Activated B cell treated with CpG ODN at 0.5 μM for 24 hours (primary cell): ENCODE measurements at regions not wholly inside any gene's neighbourhood (a gene's known extent, or its start where the extent isn't known, plus 50 kb on each side); places are given as distances from the start of the nearest gene placed in this dataset.

Experiments
- ATAC-seq: fragments of 200-7000 bp; cut with Tn5 transposase; one replicate; pipeline ENCODE4 v1.10.0; 2021; ENCODE audit warnings: low read depth, mild to moderate bottlenecking, moderate library complexity
- CTCF ChIA-PET: fragments of 350-600 bp; sonication (Branson Sonifier 250); formaldehyde crosslinking; loops from one replicate; lab custom pipeline; 2021; ENCODE audit warnings: antibody characterized with exemption; lab: Charles Lee
- POLR2A ChIA-PET: fragments of 350-600 bp; sonication (Branson Sonifier 250); formaldehyde crosslinking; loops from one replicate; lab custom pipeline; 2021; ENCODE audit warnings: antibody characterized with exemption; lab: Charles Lee
- DNase-seq: peaks from one replicate; pipeline ENCODE4 v3.0.0; 2022
- H3K27ac Mint-ChIP-seq: one replicate; pipeline ENCODE4 v1.8.0; 2020; ENCODE audit warnings: mixed read lengths
- H3K27me3 Mint-ChIP-seq: one replicate; pipeline ENCODE4 v1.8.0; 2021; ENCODE audit warnings: mixed read lengths
- H3K36me3 Mint-ChIP-seq: one replicate; pipeline ENCODE4 v1.8.0; 2021; ENCODE audit warnings: low read depth, mixed read lengths
- H3K4me1 Mint-ChIP-seq: one replicate; pipeline ENCODE4 v1.8.0; 2021; ENCODE audit warnings: mixed read lengths
- H3K4me3 Mint-ChIP-seq: one replicate; pipeline ENCODE4 v1.8.0; 2020; ENCODE audit warnings: mild to moderate bottlenecking, mixed read lengths
- H3K9me3 Mint-ChIP-seq: one replicate; pipeline ENCODE4 v1.8.0; 2020; ENCODE audit warnings: mixed read lengths
- CTCF ChIP-seq: fragments of 200-600 bp; IDR thresholded peaks from one replicate; pipeline ENCODE4 v1.8.0; 2022; ENCODE audit warnings: antibody characterized with exemption, mild to moderate bottlenecking
- intact Hi-C: fragments of 100-400 bp; cut with micrococcal nuclease; formaldehyde crosslinking; loops from one replicate; pipeline ENCODE4 v1.15.1; 2024

- no peak for TF ChIP-seq CTCF
- CTCF ChIA-PET = no interaction called here
- Mint-ChIP-seq H3K9me3 (peaks cover 12% of the 10 kb centered on the region), H3K27me3 (peaks cover 9% of the 10 kb centered on the region), H3K4me1 (no peaks in the 10 kb centered on the region), H3K4me3 (no peak overlapping the region), H3K27ac (no peak overlapping the region), H3K36me3 (no peaks in the 10 kb centered on the region)
- intact Hi-C loops = no loop called here
- DNase-seq (no peak), ATAC-seq (no peak)
- POLR2A ChIA-PET = no interaction called here
Measured at GRCh38 chr1:227403535-227403934, 85.2 kb upstream of the CDC42BPA start.

- intact Hi-C loops = no loop called here
- ATAC-seq (no peak), DNase-seq (no peak)
- H3K9me3 Mint-ChIP-seq = peaks cover 2% of the 10 kb centered on the region
- H3K27me3 Mint-ChIP-seq = peaks cover 9% of the 10 kb centered on the region
- POLR2A ChIA-PET = no interaction called here
- CTCF ChIA-PET = no interaction called here
- H3K4me1 Mint-ChIP-seq = no peaks in the 10 kb centered on the region
- H3K27ac Mint-ChIP-seq = no peak overlapping the region
- TF ChIP-seq CTCF = no peak
- H3K36me3 Mint-ChIP-seq = no peaks in the 10 kb centered on the region
- no peak overlapping the region for H3K4me3 Mint-ChIP-seq
Measured at GRCh38 chr1:227401562-227402342, 83.5 kb upstream of the CDC42BPA start.

GRCh38 chr1:227399152-227399730 is 80.9 kb upstream of the CDC42BPA start:
- CTCF ChIA-PET = no interaction called here
- no peaks in the 10 kb centered on the region for H3K9me3 Mint-ChIP-seq
- no peaks in the 10 kb centered on the region for H3K36me3 Mint-ChIP-seq
- intact Hi-C loops = no loop called here
- no peak for ATAC-seq
- no peak for DNase-seq
- POLR2A ChIA-PET = no interaction called here
- peaks cover 9% of the 10 kb centered on the region for H3K27me3 Mint-ChIP-seq
- no peak overlapping the region for H3K27ac Mint-ChIP-seq
- H3K4me1 Mint-ChIP-seq = no peaks in the 10 kb centered on the region
- no peak for TF ChIP-seq CTCF
- H3K4me3 Mint-ChIP-seq = no peak overlapping the region

- POLR2A ChIA-PET = no interaction called here
- no peak overlapping the region for H3K4me3 Mint-ChIP-seq
- peaks cover 4% of the 10 kb centered on the region for H3K27me3 Mint-ChIP-seq
- intact Hi-C loops = no loop called here
- TF ChIP-seq CTCF = no peak
- DNase-seq = no peak
- CTCF ChIA-PET = no interaction called here
- no peaks in the 10 kb centered on the region for H3K9me3 Mint-ChIP-seq
- no peaks in the 10 kb centered on the region for H3K4me1 Mint-ChIP-seq
- H3K36me3 Mint-ChIP-seq = no peaks in the 10 kb centered on the region
- no peak for ATAC-seq
- H3K27ac Mint-ChIP-seq = no peak overlapping the region
Measured at GRCh38 chr1:227397354-227397978, 79.2 kb upstream of the CDC42BPA start.
